DMS53 treated with DMSO at 0.1 percent for 48 hours (cell line): ENCODE measurements at regions not wholly inside any gene's neighbourhood (a gene's known extent, or its start where the extent isn't known, plus 50 kb on each side); places are given as distances from the start of the nearest gene placed in this dataset.
"Not testable (repeated sequence)": the region's sequence is repeated elsewhere in the genome, so short reads cannot be mapped to it uniquely, and the experiment has no call there.

Source experiments
- DNase-seq: peaks from one replicate; lab custom pipeline; 2025; ENCODE audit not compliant: unreplicated experiment; lab: John Stamatoyannopoulos, UW

DNA sequence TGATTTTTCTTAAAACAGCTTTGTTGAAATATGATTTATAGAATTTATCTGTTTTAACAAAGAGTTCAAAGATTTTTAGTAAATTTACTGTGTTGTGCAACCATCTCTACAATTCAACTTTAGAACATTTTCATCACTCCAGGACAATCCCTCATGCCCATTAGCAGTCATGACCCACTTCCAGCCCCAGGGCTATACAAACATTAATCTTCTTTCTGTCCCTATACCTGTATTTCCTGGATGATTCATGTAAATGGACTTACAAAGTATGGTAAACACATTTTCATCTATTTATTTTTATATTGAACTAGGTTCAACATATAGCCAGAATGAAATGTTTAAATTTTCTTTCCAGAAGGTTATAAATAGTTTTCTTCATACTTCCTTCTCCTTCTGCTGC, 127.8 kb upstream of the CCDC180 start:
- no peak for DNase-seq

- no peak for DNase-seq
Observed at GRCh38 chr9:97176206-97176605, 131.3 kb upstream of the CCDC180 start.

DNA sequence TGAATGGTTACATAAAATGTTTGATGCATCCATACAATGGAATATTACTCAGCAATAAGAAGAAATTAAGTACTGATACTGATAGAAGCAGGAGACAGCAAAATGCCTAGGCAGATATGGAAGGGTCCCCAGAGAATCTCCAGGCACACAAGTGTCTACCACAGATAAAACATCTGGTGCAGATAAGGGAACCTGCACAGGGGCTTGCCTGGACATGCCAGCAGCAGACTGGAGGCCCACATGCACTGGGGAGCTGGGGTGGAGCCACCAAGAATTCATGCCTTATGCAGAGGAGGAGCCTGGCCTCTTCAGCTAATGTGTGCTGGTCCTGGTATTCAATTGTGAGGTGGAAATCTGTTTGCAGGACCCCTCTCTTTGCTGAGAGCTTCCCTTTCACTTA, 129.2 kb upstream of the CTSV start:
- DNase-seq, result not testable (repeated sequence)

- not testable (repeated sequence) for DNase-seq
Observed at GRCh38 chr9:97166496-97167138, 127.7 kb upstream of the CTSV start.

DNA sequence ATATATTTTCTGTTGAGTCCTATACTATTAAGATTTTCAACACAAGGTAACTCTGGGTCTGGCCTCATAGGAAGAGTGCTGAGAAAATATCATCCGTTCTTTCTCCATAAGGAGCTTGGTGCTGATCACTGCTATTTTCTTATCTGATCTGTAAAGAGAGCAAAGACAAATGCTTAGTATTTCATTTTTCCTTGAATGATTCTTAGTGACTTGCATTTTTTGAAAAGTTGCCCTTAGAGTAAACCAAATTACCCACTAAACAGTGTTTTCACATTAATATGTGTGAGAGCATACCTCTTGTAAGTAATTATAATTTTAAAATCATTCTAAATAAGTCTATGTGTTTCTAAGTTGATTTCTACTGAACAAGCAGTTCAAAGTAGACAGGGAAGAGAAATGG, 121.3 kb upstream of the CTSV start:
- DNase-seq, result no peak

- not testable (repeated sequence) for DNase-seq
Observed at GRCh38 chr9:97158722-97159121, 119.8 kb upstream of the CTSV start.

DNA sequence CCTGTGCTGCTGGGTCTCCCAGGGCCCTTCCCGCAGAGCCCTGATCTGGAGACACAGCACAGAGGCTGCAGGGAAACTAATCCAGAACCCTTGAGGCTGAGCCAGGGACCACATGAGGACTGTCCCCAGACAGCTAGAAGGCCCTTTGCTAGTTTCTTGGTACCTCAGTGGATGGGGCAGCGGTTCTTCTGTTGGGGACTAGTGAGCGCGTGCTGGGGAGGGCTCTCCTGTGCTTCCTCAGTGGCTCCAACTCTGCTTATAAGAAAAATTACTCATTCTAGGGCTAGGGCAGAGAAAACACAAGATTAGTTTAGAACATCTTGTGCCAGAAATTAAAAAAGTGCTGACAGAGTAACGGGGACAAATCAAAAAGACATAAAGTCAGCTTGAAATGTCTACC, 116.5 kb upstream of the CTSV start:
- DNase-seq, result not testable (repeated sequence)

- no peak for DNase-seq
Observed at GRCh38 chr9:97153967-97154366, 115.0 kb upstream of the CTSV start.

DNA sequence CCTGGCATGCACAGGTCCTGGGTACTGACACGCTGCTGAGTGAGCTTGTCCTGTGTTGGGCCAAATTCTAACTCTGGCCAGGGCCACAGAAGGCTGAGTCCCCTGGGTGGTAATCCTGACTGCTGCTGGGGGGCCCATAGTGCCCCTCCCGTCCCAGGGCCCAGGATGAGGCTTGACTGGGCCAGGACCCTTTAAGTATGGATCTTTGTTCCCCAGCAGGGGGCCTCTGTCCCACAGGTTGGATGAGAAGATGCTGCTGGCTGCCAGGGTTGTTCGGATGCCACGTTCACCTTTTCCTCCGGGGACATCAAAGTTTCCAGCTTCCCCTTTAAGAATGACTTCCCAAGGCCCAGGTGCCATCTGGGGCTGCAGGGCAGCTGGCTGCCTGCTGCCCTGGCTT, 114.2 kb upstream of the CTSV start:
- not testable (repeated sequence) for DNase-seq

DNA sequence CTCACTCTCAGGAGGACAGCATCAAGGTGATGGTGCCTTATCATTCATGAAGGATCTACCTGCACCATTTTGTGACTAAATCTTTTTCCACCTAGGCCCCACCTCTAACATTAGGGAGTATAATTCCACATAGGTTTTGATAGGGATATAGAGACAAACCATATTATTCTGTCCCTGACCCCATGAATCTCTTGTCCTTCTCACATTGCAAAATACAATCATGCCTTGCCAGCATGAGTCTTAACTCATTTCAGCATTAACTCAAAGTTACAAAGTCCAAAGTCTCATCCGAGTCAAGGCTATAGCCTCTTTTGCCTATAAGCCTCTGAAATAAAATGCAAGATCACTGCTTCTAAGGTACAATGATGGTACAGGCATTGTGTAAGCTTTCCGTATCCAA, 111.5 kb upstream of the CTSV start:
- DNase-seq, result not testable (repeated sequence)

DNA sequence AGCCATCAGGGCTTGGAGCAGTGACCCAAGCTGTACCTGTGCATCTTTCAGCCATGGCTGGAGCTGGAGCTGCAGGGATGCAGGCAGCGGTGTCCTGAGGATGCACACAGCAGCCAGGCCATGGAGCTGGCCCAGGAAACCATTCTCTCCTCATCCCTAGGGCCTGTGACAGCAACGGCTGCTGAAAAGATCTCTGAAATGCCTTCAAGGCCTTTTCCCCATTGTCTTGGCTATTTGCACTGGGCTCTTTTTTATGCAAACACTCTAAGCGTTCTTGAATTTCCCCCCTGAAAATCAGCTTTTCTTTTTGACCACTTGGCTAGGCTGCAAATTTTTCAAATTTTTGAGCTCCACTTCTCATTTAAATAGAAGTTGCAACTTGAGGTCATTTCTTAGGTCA, 109.5 kb upstream of the CTSV start:
- not testable (repeated sequence) for DNase-seq

DNA sequence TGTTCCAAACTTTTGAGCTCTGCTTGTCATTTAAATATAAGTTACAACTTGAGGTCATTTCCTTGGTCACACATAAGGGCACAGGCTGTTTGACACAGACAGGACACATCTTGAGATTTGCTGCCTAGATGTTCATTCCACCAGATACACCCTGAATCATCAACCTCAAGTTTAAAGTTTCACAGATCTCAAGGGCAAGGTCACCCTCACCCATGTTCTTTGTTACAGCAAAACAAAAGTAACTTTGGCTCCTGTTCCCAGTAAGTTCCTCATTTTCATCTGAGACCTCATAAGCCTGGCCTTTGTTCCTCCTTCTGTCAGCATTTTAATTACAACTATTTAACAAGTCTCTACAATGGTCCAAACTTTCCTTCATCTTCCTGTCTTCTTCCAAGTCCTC, 106.7 kb upstream of the CTSV start:
- DNase-seq, result not testable (repeated sequence)

GRCh38 chr9:97140566-97140965, 101.6 kb upstream of the CTSV start:
- no peak for DNase-seq

DNA sequence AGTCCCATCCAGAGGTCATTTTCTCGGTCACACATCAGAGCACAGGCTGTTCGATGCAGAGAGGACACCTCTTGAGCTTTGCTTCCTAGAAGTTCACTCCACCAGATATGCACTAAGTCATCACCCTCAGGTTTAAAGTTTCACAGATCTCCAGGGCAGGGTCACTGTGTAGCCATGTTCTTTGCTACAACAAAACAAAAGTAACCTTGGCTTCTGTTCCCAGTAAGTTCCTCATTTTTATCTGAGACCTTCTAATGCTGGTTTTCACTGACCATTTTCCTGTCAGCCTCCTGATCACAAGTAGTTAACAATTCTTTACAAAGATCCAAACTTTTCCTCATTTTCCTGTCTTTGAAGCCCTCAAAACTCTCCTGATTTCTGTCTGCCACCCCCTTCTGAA, 97.5 kb upstream of the CTSV start:
- DNase-seq, result no peak

- not testable (repeated sequence) for DNase-seq
Observed at GRCh38 chr9:97133966-97134365, 95.0 kb upstream of the CTSV start.

DNA sequence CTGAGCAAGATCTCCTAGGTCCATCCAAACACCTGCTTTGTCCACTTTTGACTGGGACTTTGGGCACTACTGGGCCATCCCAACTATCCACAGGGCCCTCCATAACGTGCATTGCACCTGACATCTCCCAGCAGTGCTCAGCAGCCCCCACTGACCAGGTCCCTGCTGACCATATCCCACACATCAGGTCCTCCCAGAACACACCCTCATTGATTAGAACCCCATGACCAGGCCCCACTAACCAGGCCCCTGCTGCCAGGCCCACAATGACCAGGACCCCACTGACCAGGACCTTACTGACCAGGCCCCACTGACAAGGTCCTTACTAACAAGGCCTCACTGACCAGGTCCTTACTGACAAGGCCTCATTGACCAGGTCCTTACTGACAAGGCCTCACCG, 93.9 kb upstream of the CTSV start:
- no peak for DNase-seq

DNA sequence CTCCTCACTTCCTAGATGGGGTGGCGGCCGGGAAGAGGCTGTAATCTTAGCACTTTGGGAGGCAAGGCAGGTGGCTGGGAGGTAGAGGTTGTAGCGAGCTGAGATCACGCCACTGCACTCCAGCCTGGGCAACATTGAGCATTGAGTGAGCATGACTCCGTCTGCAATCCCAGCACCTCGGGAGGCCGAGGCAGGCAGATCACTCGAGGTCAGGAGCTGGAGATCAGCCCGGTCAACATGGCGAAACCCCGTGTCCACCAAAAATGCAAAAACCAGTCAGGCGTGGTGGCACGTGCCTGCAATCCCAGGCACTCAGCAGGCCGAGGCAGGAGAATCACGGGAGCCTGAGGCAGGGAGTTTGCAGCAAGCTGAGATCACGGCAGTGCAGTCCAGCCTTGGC, 91.9 kb upstream of the CTSV start:
- DNase-seq, result not testable (repeated sequence)

GRCh38 chr9:97130387-97130786, 91.4 kb upstream of the CTSV start:
- not testable (repeated sequence) for DNase-seq

DNA sequence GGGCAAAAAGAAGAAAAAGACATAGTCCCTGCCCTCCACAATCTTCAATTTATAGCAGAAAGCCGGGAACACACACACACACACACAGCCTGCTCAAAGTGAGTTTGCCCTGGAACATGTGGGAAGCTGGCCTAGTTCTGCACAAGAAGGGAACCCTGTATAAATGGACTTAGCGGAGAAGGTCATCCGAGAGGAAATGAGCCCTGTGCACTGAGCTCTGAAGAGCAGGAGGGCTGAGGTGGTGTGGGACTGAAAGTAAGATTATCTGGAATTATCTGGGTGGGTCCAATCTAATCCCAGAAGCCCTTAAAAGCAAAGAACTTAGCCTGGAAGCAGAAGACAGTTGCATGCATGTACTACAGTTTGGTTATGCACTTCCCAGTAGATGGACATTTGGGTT, 90.0 kb upstream of the CTSV start:
- DNase-seq, result no peak

DNA sequence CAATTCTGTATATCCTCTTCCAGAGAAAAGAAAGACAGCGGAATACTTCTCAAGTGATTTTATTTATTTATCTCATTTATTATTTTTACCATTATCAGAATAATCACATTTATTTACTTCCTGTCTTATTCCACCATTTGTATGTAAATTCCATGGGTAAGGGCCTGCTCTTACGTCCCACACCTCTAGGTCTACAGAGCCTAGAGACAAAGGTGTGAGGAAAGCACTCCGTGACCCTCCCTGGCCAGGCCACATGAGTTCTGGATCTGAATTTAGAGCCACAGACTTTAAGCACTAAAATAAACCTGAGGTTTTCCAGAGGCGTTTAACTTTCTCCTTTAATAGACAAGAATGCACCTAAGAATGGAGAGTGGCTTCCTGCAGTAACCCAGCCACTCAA, 85.3 kb upstream of the CTSV start:
- DNase-seq, result no peak

- DNase-seq, result no peak
Observed at GRCh38 chr9:97110696-97111095, 71.8 kb upstream of the CTSV start.

- DNase-seq, result peak; percentile 73
Observed at GRCh38 chr9:97109194-97109811, 70.4 kb upstream of the CTSV start.

DNA sequence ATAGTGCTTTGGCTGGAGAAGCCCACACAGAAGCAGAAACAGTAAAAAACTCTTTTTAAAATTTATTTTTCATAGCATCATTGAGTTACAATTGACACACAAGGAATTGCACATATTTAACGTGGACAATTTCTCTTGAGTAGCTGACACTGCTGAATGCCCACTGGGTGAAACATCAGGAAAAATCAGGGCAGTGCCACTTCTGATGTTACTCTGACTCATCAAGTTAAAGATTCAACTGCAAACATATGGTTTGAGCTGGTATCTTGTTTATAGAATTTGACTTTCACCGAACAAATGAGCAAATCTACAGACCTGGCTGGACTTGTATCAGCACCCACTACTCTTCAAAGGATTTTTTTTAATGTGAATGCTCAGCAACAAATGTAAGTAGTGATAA, 66.3 kb upstream of the CTSV start:
- DNase-seq, result peak; percentile 32
